ENCODE measurements at regions not wholly inside any gene's neighbourhood (a gene's known extent, or its start where the extent isn't known, plus 50 kb on each side); places are given as distances from the start of the nearest gene placed in this dataset.
"Not testable (repeated sequence)": the region's sequence is repeated elsewhere in the genome, so short reads cannot be mapped to it uniquely, and the experiment has no call there.

DNA sequence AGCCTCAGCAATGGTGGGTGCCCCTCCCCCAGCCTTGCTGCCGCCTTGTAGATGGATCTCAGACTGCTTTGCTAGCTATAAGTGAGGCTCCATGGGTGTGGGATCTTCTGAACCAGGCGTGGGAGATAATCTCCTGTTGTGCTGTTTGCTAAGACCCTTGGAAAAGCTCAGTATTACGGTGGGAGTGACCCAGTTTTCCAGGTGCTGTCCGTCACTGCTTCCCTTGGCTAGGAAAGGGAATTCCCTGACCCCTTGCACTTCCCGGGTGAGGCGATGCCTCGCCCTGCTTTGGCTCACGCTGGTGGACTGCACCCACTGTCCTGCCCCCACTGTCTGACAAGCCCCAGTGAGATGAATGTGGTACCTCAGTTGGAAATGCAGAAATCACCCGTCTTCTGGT lies 411.2 kb downstream of the RAB38 start:
- DNase-seq (ENCODE audit: low read depth) = not testable (repeated sequence)

DNA sequence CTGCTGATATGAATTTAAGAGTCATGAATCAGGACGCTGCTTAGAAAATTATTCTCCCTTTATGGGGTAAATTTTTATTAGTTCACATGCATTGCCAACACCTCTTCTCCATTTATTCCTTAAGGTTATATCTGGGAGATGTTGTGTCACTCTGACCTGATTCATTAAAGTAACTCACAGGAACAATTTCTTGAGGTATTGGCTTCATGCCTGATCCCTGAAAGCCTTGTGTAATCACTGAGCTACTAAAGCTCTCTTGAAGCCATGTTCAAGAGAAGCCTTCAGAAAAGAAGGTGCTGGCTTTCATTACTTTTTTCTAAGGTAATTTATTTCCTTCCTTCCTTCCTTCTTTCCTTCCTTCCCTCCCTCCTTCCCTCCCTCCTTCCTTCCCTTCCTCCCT lies 420.6 kb downstream of the RAB38 start:
- no peak for DNase-seq (ENCODE audit: low read depth)

DNA sequence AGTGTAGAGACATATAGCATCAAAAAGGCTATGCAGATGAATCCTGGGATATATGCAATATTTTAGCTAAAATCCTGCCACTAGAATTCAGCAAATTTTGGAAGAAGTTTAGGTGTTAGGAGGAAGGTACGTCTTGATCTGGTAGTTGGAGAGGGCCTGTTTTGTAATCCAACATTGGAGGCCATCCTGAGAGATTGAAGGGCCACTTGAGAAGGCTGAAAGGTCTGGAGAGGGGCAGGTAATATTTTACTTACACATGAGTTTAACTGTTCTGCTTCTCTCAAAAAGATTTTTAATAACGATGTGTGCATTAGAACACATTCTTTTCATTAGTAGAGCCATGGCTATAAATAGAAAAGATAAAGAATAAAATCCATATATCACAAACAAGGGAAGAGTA lies 422.1 kb downstream of the RAB38 start:
- DNase-seq (ENCODE audit: low read depth) = no peak

DNA sequence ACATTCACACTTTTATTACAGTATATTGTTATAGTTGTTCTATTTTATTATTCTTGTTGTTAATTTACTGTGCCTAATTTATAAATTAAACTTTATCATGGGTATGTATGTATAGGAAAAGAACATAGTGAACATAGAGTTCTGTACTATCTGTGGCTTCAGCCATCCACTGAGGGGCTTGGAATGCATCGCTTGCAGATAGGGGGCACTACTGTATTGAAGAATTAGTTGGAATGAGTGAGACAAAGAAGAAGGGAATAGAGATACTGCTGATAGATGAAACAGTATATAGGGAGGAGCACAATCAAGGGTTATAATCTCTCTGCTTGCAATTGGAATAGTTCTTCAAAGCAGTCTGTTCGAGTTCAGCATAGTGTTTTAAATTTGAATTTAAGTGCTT lies 432.2 kb downstream of the RAB38 start:
- peak; percentile 3 for DNase-seq (ENCODE audit: low read depth)

DNA sequence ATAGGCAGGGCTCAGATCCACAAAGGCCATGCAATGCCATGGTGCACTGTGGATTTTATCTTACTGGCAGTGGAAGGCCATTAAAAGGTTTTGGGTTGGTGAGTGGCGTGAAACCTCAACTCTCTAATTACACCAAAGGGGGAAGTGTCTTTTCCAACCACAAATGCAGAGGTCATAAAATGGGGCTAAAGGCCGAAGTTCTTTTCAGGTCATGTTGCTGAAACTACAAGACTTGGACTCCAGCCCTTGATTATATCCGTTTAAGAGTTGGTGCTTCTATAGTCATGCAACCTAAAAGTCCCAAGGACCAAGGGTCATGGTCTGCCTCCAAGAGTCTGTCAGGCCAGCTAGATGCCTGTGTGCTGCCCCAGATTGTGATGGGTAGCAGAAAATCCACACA lies 434.3 kb downstream of the RAB38 start:
- DNase-seq (ENCODE audit: low read depth) = no peak

DNA sequence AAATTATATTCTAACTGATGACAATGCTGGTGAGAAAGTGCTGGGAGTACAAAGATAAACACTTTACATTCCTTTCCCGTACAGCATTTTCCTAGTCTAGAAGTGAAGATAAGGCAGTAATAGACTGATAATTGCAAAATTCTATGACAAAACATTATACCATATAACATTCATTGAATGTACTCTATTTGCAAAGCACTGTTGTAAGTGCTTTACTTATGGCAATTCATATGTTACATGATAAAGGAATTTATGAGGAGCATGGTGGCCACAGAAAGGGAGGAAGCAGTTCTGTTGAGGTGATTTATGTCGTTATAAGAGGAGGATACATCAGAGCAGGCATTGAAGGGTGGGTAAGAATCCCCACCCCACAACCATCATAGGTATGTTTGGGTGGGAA lies 434.8 kb downstream of the RAB38 start:
- no peak for DNase-seq (ENCODE audit: low read depth)

DNA sequence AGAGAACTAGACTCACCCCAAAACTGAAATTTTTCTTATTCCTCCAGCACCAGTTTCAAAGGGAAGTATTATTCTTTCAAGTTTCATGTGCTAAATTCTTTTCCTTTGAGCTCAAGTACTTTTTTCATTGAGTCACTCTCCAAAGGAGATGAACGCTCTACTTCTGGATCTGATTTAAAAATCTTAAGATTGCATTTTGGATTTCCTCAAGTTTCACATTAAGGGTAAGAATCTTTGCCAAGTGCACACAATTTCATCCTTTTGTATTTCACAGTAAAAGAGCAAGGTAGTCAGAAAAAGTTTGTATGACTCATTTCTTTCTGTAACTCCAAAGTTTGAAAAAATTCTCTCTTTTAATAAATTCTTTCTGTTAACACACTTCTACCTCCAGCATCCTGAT lies 435.5 kb downstream of the RAB38 start:
- no peak for DNase-seq (ENCODE audit: low read depth)

DNA sequence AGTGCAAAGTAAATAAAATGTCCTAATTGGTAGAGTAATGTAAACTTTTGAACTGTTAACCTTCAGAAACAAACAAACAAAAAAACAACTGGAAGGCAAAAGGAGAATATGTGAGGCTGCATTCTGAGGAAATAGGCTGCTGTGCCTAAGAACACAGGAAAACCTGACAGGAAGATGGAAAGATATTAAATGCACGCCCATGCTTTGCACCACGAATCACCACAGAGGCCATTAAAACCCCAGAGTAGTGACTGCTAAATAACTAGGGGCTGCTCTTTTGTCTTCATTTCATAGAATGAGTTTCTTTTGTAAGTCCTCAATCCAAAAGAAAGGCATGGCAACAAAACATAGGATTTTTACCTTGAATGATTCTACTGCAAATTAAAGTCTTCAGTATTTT lies 436.0 kb downstream of the RAB38 start:
- DNase-seq (ENCODE audit: low read depth) = no peak

DNA sequence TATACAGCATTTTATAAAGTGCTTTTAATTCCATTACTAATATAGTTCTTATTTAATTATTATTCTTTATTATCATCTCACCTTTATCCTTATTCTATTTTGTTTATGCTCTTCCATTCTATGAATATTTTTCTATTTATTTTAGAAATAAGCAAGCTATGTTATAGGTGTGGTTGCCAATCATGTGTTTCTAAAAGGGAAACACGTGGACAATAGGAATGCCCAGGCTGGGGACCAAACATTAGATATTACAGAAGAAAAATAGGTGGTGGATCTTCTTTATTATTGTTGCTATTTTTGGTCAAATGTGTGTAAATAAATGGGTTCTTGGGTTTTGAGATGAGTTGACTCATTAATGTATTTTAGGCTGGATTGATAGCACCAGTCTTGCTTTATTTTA lies 438.3 kb downstream of the RAB38 start:
- no peak for DNase-seq (ENCODE audit: low read depth)

DNA sequence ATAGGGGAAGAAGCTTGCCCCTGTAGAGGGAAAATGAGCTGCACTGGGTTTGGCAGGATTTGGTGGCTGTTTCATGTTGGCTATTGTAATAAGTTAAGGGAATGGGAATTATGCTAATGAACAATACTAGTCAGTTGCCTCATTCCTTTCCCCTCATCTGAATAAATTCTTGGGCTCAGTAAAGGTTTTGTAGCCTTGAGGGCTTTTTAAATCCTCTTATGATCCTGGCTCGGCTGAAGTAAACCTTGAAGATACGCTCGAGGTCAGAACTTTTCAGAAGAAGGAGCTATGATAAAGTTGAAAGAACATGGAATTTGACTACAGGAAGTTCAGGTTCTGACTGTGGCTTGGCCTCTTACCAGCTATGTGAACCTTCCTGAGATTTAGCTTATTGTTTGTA lies 448.7 kb downstream of the RAB38 start:
- DNase-seq (ENCODE audit: low read depth) = no peak

DNA sequence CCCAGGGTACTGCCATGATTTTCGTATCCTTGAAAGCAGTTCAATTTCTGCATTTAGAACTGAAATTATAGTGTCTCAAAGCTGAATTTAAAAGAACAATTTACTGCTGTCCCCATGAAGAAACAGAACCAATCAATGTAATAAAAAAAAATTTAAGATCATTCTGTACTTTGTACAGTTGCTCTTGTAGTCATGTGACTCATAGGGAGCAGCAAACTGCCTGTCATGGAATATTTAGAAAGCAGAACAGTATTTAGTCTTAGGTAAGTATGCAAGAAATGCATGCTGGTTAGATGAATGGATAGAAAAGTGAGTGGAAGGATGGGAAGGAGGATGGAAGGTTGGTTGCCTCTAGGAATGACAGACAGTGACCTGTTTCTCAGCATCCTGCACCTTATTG lies 450.9 kb downstream of the RAB38 start:
- DNase-seq (ENCODE audit: low read depth) = no peak

DNA sequence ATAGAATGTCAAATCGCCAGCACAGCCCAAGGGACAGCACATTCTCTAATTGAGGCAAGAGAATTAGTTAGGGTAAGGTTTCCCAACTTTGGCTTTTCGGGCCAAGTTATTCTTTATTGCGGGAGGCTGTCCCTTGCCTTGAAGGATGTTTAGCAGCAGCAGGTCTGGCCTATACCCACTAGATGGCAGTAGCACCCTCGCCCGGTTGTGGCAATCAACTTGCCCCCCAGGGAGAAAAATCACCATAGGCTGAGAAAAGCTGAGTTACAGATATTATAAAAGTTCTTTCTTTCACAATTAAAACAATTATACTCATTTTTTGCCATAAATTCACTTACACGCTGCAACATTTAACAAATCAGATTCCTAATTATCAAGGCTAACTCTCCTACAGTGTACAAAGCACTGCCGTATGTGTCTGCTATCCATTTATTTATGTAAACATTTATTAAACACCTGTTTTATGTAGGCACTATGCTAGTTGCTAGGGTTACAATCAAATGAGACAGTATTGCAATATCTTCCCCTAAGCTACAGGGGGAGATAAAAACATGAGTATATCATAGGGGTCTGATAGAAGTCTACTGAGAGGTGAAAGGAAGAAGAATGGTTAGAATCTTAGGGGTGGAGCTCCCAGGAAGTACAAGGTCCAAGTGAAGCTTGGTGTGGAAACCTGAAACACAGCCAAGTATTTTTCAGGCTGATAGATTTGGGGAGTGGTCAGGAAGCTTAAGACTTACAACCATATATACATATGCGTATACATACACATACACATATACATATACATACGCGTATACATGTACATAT lies 452.3 kb downstream of the RAB38 start:
- DNase-seq (ENCODE audit: low read depth) = peak; percentile 34

DNA sequence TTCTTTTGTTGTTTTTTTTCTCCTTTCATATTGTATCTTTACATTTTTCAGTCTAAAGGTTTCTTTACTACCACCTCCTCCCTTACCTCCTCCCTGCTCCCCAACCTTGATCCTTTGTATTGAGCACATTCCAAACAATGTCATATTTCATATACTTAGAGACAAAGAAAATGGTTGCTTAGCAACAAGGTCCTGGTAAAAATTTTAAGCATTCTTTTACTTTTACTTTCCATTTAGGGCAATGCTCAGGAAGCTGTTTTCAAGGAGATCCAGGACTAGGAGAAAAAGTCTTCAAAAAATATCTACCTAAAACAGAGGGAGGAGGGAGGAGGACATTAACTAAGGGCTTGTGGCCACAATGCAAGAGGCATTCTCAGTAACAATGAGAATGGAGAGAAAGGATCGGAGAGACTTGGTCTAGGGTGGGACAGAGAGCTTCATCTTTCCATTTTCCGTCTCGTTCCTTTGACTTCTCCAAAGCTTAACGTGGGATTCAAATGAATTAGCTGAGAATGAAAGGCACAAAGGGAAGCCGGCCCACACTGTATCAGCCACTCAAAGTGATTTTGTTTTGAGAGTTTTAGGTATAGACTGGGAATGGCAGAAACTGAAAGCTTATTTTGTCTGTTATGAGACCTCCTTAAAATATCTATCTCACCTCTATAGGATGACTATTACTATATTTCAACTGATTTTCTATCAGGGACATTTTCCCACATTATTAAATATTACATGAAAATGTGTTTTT lies 455.7 kb downstream of the RAB38 start:
- peak; percentile 5 for DNase-seq (ENCODE audit: low read depth)

DNA sequence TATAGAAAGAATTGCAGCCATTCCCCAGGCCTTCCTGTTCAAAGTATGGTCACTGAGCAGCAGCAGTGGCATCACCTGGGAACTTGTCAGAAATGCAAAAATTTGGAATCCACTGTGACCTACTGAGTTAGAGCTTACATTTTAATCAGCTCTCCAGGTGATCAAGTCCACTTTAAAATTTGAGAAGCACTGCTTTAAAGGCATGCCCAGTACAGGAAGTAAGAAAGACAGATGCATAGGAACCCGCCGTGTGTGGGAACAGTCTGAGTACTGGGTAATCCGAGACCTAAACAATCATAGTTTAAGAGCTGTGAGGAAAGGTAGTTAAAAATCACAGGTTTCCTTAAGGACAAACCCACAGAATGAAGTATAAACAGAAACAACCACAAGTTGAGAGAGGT lies 462.4 kb downstream of the RAB38 start:
- no peak for DNase-seq (ENCODE audit: low read depth)

DNA sequence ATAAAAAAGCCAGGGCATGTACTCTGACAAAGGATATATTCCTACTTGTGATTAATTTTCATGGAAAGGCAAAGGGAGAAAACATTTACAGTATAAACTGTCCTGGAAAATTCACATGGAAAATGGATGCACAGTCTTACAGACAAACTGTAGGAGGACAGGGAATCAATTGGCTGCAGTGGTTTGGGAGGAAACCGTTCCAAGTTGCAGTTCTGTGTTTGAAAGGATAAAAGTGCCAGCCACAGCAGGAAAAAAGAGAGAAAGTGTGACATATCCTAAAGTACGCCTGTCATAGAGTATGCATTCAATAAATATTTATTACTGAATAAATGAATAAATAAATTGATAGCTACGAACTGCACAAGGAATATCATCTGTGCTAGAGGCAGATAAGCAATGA lies 462.9 kb downstream of the RAB38 start:
- DNase-seq (ENCODE audit: low read depth) = no peak

DNA sequence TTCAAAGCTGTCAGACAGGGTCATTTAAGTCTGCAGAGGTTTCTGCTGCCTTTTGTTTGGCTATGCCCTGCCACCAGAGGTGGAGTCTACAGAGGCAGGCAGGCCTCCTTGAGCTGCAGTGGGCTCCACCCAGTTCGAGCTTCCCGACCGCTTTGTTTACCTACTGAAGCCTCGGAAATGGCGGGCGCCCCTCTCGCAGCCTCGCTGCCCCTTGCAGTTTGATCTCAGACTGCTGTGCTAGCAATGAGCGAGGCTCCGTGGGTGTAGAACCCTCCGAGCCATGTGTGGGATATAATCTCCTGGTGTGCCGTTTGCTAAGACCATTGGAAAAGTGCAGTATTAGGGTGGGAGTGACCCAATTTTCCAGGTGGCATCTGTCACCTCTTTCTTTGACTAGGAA lies 471.7 kb downstream of the RAB38 start:
- DNase-seq (ENCODE audit: low read depth) = not testable (repeated sequence)

DNA sequence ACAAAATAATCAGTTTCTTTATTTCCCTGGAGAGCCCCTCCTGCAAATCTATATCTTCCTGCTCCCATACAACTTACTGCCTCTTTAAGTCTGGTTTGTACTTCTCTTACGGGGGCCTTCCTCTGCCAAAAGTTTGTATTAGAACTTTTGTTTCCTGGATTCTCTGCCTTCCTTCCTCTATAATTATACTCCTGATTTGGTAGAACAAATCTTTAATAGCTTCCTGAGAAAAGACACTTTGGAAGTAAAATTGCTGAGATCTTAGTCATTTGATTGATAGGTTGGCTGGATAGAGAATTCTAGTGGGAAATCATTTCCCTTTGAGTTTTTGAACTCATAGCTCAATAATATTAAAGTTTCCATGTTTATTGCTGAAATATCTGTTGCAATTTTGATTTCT lies 499.2 kb downstream of the RAB38 start:
- no peak for DNase-seq (ENCODE audit: low read depth)

DNA sequence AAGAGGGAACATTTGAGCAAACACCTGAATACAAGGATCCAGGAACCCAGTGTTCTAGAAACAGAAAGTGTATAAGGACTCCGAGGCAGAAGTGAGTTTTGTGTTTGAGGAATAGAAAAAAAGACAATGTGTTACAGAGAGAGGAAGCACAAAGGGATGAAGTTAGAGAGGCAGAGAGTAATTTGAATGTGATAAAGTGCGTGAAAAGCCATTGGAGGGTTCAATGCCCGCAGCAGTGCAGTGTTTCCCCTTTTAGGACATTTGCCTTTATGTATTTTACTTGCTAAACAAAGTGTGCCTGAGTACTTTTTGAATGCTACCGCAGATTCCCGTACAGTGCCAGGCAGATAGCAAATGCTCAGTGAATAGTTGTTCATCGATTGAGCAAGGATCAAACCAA lies 508.5 kb downstream of the RAB38 start:
- DNase-seq (ENCODE audit: low read depth) = no peak

DNA sequence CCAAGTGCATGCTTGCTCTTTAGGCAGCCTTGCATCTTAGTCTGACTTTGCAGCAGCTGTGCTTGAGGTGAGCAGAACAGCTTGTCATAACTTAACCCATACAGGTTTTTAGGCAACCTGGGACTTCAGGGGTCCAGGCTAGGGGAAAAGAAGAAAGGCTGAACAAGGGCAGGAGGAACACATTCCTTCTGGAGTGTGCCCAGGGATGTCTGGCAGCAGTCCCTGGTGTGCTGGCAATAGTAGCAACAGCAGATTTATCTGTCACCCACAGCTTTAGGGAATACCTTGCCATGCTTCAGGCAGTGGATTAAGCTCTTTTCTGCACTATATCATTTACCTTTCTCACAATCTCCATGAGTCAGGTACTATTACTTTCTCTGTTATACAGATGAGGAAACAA lies 513.0 kb downstream of the RAB38 start:
- no peak for DNase-seq (ENCODE audit: low read depth)

DNA sequence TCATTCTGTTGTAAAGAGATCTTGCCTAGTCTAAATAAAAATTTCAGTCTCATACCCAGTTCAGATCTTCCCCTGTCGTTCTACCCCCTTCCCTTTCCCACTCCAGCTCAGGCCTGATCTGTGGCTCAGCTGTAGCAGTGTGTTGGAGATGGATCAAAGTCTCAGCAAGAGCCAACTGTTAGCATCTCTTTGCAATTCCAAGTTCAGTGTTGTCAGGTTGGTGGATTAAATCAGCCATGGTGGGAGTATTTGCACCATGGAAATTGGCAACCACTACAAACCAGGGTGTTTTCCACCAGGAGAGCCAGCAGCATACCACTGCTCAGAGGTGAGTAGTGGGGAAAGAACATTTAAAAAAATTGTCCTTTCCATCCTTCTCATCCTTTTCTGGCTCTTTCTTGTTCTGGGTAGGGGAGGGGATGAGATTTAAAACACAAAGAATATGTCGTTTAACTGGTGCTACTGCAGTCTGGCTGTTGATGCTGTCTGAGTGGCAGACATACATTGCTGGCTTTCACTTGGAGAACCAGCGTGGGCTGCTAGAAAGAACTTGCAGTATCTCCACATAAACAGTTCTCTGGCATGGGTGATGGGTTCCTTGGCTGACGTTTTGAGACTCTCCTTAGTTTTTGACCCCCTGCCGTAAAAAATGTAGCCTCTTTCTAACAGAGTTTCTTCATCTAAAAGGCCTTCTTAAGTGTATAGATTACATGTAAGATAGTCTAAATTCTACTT lies 514.1 kb downstream of the RAB38 start:
- no peak for DNase-seq (ENCODE audit: low read depth)

DNA sequence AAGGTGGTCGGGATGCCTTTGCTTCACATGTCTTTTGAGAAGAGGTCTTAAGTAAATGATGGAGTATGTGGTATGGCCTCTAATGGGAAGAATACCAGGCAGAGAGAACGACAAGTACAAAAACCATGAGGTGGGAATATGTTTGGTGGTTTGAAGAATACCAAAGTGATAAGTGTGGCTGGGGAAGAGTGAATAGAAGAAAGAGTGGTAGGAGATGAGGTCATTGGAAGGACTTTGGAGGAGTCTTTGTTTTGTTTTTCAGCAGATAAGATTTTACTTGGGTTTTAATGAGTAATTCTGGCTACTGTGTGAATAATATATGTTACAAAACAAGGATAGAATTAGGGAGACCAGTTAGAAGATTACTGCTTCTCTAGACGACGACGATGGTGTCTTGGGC lies 515.4 kb downstream of the RAB38 start:
- DNase-seq (ENCODE audit: low read depth) = no peak

DNA sequence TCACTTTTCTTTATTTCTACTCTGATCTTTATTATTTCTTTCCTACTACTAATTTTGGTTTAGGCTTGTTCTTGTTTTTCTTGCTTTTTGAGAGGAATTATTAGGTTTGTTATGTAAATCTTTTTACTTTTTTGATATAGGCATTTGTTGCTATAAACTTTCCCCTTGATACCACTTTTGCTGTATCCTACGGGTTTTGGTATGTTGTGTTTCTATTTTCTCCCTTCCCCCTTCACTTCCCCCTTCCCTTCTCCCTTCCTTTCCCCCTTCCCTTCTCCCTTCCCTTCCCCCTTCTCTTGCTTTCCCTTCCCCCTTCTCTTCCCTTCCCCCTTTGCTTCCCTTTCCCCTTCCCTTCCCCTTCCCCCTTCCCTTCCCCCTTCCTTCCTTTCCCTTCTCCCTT lies 529.6 kb downstream of the RAB38 start:
- DNase-seq (ENCODE audit: low read depth) = no peak

DNA sequence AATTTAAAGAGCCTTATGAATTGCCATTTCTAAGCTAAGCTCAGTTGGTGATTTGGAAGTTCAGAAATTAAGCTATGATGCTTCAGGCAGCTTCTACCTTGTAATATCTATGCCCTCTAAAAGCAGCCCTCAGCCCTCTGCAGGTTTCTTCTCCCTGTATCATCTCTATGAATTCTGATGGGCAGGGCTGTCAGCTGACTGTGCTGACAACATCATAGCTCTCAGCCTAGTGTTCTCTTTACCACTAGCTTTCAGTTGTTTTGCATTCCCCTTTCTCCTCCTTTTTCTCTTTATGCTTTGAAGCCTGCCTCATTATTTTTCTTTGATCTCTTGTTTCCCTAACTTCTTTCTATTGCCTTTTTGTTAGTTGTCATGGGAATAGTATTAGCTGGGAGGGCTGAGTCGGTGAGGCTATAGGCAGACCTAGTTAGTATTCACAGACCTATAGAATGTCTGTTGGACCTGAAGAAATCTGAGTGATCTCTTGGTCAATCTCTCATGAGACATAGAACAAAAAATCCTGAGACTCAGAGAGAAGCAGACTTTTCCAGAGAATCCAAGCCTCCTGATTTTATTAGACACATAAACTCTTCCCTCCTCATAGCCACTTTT lies 535.4 kb downstream of the RAB38 start:
- DNase-seq (ENCODE audit: low read depth) = no peak

Measured in ELR (cell line).